Prostate gland (tissue), 2 donors: ENCODE measurements at regions not wholly inside any gene's neighbourhood (a gene's known extent, or its start where the extent isn't known, plus 50 kb on each side); places are given as distances from the start of the nearest gene placed in this dataset.

Source experiments
- POLR2A ChIP-seq: fragments of 450-650 bp; IDR thresholded peaks from one replicate; pipeline ENCODE4 v1.6.1; 2016; ENCODE audit warnings: antibody characterized with exemption, mild to moderate bottlenecking
- POLR2AphosphoS5 ChIP-seq: sonication (generic); formaldehyde crosslinking; IDR thresholded peaks from one replicate; pipeline ENCODE4 v1.6.1; 2017; ENCODE audit warnings: antibody characterized with exemption
- TF ChIP-seq, protein P1 (sequence below), 4 experiments: fragments of 200-600 bp in 2 of 4; fragments of 450-650 bp in 2 of 4; sonication (generic) in 2 of 4; IDR thresholded peaks; 1 replicate in 3 of 4; 2 replicates in 1 of 4; pipeline ENCODE4 v1.5.1; 2016 to 2019; ENCODE audit warnings: antibody characterized with exemption in 4 of 4, mild to moderate bottlenecking in 2 of 4, moderate library complexity in 2 of 4

DNA sequence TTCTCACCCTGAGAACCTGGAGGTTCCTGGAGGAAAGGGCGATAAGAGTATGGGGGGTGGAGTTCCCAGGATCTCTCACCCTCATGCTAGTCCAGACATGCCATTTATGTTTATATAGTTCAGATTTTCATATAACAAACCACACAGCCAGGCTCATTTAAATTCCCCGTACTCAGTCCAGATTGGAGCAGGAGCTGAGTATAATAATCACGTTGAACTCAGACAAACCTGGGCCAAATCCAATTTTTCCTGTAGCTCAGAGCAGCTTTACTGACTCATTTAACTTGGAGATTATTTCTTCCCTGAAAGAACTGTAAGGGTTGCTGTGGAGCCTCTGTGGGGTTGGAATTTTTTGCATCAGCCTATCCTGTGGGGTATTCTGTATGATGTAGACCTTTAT lies 660.8 kb downstream of the TMEM121 start:
- TF ChIP-seq, protein P1, sequence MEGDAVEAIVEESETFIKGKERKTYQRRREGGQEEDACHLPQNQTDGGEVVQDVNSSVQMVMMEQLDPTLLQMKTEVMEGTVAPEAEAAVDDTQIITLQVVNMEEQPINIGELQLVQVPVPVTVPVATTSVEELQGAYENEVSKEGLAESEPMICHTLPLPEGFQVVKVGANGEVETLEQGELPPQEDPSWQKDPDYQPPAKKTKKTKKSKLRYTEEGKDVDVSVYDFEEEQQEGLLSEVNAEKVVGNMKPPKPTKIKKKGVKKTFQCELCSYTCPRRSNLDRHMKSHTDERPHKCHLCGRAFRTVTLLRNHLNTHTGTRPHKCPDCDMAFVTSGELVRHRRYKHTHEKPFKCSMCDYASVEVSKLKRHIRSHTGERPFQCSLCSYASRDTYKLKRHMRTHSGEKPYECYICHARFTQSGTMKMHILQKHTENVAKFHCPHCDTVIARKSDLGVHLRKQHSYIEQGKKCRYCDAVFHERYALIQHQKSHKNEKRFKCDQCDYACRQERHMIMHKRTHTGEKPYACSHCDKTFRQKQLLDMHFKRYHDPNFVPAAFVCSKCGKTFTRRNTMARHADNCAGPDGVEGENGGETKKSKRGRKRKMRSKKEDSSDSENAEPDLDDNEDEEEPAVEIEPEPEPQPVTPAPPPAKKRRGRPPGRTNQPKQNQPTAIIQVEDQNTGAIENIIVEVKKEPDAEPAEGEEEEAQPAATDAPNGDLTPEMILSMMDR (IDR thresholded peaks at IDR 0.05) = no peak
- no peak for TF ChIP-seq POLR2AphosphoS5
- TF ChIP-seq POLR2A = no peak
